ENCODE measurements at regions not wholly inside any gene's neighbourhood (a gene's known extent, or its start where the extent isn't known, plus 50 kb on each side); places are given as distances from the start of the nearest gene placed in this dataset.
A peak's percentile ranks its signal among the peaks of the same experiment; 100 is the strongest.

GRCh38 chr18:43876286-43876685 lies 599.0 kb upstream of the SYT4 start:
- 72% methylated on average over 4 of the region's 4 CpGs; no CpG with 5 or more reads in 1 of the 2 donors for WGBS, 2 donors (ENCODE audit: low coverage in 1 of 2)
- in situ Hi-C loops (cut with MboI; ENCODE audit: low pct_ligation_motif_present in 1 of 4, low pct_unique_long_range_greater_than_20kb in 1 of 4, low sequenced_read_pairs in 3 of 4) (no loop called here), intact Hi-C loops (cut with DNase I; ENCODE audit: low total_unique reads) (no loop called here)

GRCh38 chr18:43876748-43877147 lies 599.5 kb upstream of the SYT4 start:
- 20 to 51% methylated on average over 1 to 4 of the region's 4 CpGs for WGBS, 2 donors (ENCODE audit: low coverage in 1 of 2)
- Histone ChIP-seq H3K27ac (peak overlapping the region in 2 of 4 donors; percentile 4 to 19), H3K4me3 (no peak overlapping the region)

More at GRCh38 chr18:43876286-43876685, 599.0 kb upstream of the SYT4 start:
- no peak overlapping the region for H3K4me3 ChIP-seq
- H3K27me3 ChIP-seq, result no peaks in the 10 kb centered on the region
- no peak for DNase-seq
- TF ChIP-seq POLR2A (IDR thresholded peaks at IDR 0.05) (no peak), POLR2AphosphoS5 (IDR thresholded peaks at IDR 0.05) (no peak), EP300 (IDR thresholded peaks at IDR 0.05; ENCODE audit: low read depth) (no peak)
- H3K4me1 ChIP-seq, result peaks cover 0 to 4% (median 0%) of the 10 kb centered on the region in 4 donors
- no peaks in the 10 kb centered on the region for H3K9me3 ChIP-seq
- no peaks in the 10 kb centered on the region for H3K36me3 ChIP-seq
- H3K27ac ChIP-seq, result peak overlapping the region in 1 of 4 donors; percentile 19

GRCh38 chr18:43877616-43878321 lies 600.5 kb upstream of the SYT4 start:
- no peak for TF ChIP-seq POLR2A (IDR thresholded peaks at IDR 0.05)
- no peak for TF ChIP-seq CTCF (IDR thresholded peaks at IDR 0.05)
- TF ChIP-seq EP300 (IDR thresholded peaks at IDR 0.05; ENCODE audit: low read depth), result no peak
- TF ChIP-seq POLR2AphosphoS5 (IDR thresholded peaks at IDR 0.05), result no peak
- intact Hi-C loops (cut with DNase I; ENCODE audit: low total_unique reads) (no loop called here), in situ Hi-C loops (cut with MboI; ENCODE audit: low pct_ligation_motif_present in 1 of 4, low pct_unique_long_range_greater_than_20kb in 1 of 4, low sequenced_read_pairs in 3 of 4) (no loop called here)
- Histone ChIP-seq H3K27ac (no peak overlapping the region), H3K4me1 (peaks cover 0 to 4% (median 0%) of the 10 kb centered on the region in 4 donors), H3K36me3 (no peaks in the 10 kb centered on the region), H3K9me3 (no peaks in the 10 kb centered on the region), H3K4me3 (no peak overlapping the region), H3K27me3 (no peaks in the 10 kb centered on the region)
- DNase-seq, result no peak
- WGBS, 2 donors (ENCODE audit: low coverage in 1 of 2), result 94 to 97% methylated on average over 3 of the region's 3 CpGs

More at GRCh38 chr18:43876748-43877147, 599.5 kb upstream of the SYT4 start:
- no peak for DNase-seq
- no peaks in the 10 kb centered on the region for H3K36me3 ChIP-seq
- intact Hi-C loops (cut with DNase I; ENCODE audit: low total_unique reads) (no loop called here), in situ Hi-C loops (cut with MboI; ENCODE audit: low pct_ligation_motif_present in 1 of 4, low pct_unique_long_range_greater_than_20kb in 1 of 4, low sequenced_read_pairs in 3 of 4) (no loop called here)
- TF ChIP-seq POLR2A (IDR thresholded peaks at IDR 0.05) (no peak), POLR2AphosphoS5 (IDR thresholded peaks at IDR 0.05) (no peak), EP300 (IDR thresholded peaks at IDR 0.05; ENCODE audit: low read depth) (no peak), CTCF (IDR thresholded peaks at IDR 0.05) (no peak)
- no peaks in the 10 kb centered on the region for H3K9me3 ChIP-seq
- no peaks in the 10 kb centered on the region for H3K27me3 ChIP-seq
- peaks cover 0 to 4% (median 0%) of the 10 kb centered on the region in 4 donors for H3K4me1 ChIP-seq

GRCh38 chr18:43879415-43879814 lies 602.1 kb upstream of the SYT4 start:
- Histone ChIP-seq H3K9me3 (no peaks in the 10 kb centered on the region), H3K4me1 (peaks cover 0 to 4% (median 0%) of the 10 kb centered on the region in 4 donors), H3K27me3 (no peaks in the 10 kb centered on the region), H3K4me3 (no peak overlapping the region), H3K27ac (no peak overlapping the region), H3K36me3 (no peaks in the 10 kb centered on the region)
- 53 to 69% methylated on average over 2 to 3 of the region's 3 CpGs for WGBS, 2 donors (ENCODE audit: low coverage in 1 of 2)
- intact Hi-C loops (cut with DNase I; ENCODE audit: low total_unique reads), result no loop called here
- no peak for DNase-seq
- no peak for TF ChIP-seq EP300 (IDR thresholded peaks at IDR 0.05; ENCODE audit: low read depth)
- TF ChIP-seq CTCF (IDR thresholded peaks at IDR 0.05), result no peak
- TF ChIP-seq POLR2A (IDR thresholded peaks at IDR 0.05), result no peak
- no peak for TF ChIP-seq POLR2AphosphoS5 (IDR thresholded peaks at IDR 0.05)
- in situ Hi-C loops (cut with MboI; ENCODE audit: low pct_ligation_motif_present in 1 of 4, low pct_unique_long_range_greater_than_20kb in 1 of 4, low sequenced_read_pairs in 3 of 4), result no loop called here

Measured in transverse colon (tissue), 4 donors.